ENCODE measurements at regions not wholly inside any gene's neighbourhood (a gene's known extent, or its start where the extent isn't known, plus 50 kb on each side); places are given as distances from the start of the nearest gene placed in this dataset.
A peak's percentile ranks its signal among the peaks of the same experiment; 100 is the strongest.
"Not testable (repeated sequence)": the region's sequence is repeated elsewhere in the genome, so short reads cannot be mapped to it uniquely, and the experiment has no call there.

GRCh38 chr3:13146643-13147143, 73.5 kb upstream of the IQSEC1 start:
- DNase-seq: no peak
- in situ Hi-C loops (cut with MboI; ENCODE audit: low pct_unique_long_range_greater_than_20kb, low sequenced_read_pairs): no loop called here

- no peak for DNase-seq
- in situ Hi-C loops (cut with MboI; ENCODE audit: low pct_unique_long_range_greater_than_20kb, low sequenced_read_pairs): no loop called here
Observed at GRCh38 chr3:13145826-13146642, 72.8 kb upstream of the IQSEC1 start.

- in situ Hi-C loops (cut with MboI; ENCODE audit: low pct_unique_long_range_greater_than_20kb, low sequenced_read_pairs): no loop called here
- DNase-seq: no peak
Observed at GRCh38 chr3:13145131-13145825, 72.0 kb upstream of the IQSEC1 start.

GRCh38 chr3:13144163-13145023, 71.2 kb upstream of the IQSEC1 start:
- in situ Hi-C loops (cut with MboI; ENCODE audit: low pct_unique_long_range_greater_than_20kb, low sequenced_read_pairs): no loop called here
- no peak for DNase-seq

GRCh38 chr3:13143381-13144004, 70.3 kb upstream of the IQSEC1 start:
- DNase-seq: no peak
- in situ Hi-C loops (cut with MboI; ENCODE audit: low pct_unique_long_range_greater_than_20kb, low sequenced_read_pairs): no loop called here

- no peak for DNase-seq
- in situ Hi-C loops (cut with MboI; ENCODE audit: low pct_unique_long_range_greater_than_20kb, low sequenced_read_pairs): no loop called here
Observed at GRCh38 chr3:13142552-13143380, 69.5 kb upstream of the IQSEC1 start.

- peak; percentile 29 for DNase-seq
- in situ Hi-C loops (cut with MboI; ENCODE audit: low pct_unique_long_range_greater_than_20kb, low sequenced_read_pairs): no loop called here
Observed at GRCh38 chr3:13141991-13142412, 68.8 kb upstream of the IQSEC1 start.

GRCh38 chr3:13141183-13141582, 68.0 kb upstream of the IQSEC1 start:
- in situ Hi-C loops (cut with MboI; ENCODE audit: low pct_unique_long_range_greater_than_20kb, low sequenced_read_pairs): no loop called here

GRCh38 chr3:13140596-13140995, 67.4 kb upstream of the IQSEC1 start:
- DNase-seq: no peak
- in situ Hi-C loops (cut with MboI; ENCODE audit: low pct_unique_long_range_greater_than_20kb, low sequenced_read_pairs): no loop called here

More at GRCh38 chr3:13141183-13141582, 68.0 kb upstream of the IQSEC1 start:
- no peak for DNase-seq

- in situ Hi-C loops (cut with MboI; ENCODE audit: low pct_unique_long_range_greater_than_20kb, low sequenced_read_pairs): no loop called here
Observed at GRCh38 chr3:13139471-13140065, 66.3 kb upstream of the IQSEC1 start.

GRCh38 chr3:13138833-13139145, 65.6 kb upstream of the IQSEC1 start:
- DNase-seq: no peak
- in situ Hi-C loops (cut with MboI; ENCODE audit: low pct_unique_long_range_greater_than_20kb, low sequenced_read_pairs): no loop called here

More at GRCh38 chr3:13139471-13140065, 66.3 kb upstream of the IQSEC1 start:
- DNase-seq: no peak

- in situ Hi-C loops (cut with MboI; ENCODE audit: low pct_unique_long_range_greater_than_20kb, low sequenced_read_pairs): no loop called here
- no peak for DNase-seq
Observed at GRCh38 chr3:13137941-13138832, 65.0 kb upstream of the IQSEC1 start.

GRCh38 chr3:13136848-13137247, 63.6 kb upstream of the IQSEC1 start:
- DNase-seq; in situ Hi-C loops (cut with MboI; ENCODE audit: low pct_unique_long_range_greater_than_20kb, low sequenced_read_pairs): not testable (repeated sequence)

- no peak for DNase-seq
- in situ Hi-C loops (cut with MboI; ENCODE audit: low pct_unique_long_range_greater_than_20kb, low sequenced_read_pairs): no loop called here
Observed at GRCh38 chr3:13136426-13136825, 63.2 kb upstream of the IQSEC1 start.

- no peak for DNase-seq
- in situ Hi-C loops (cut with MboI; ENCODE audit: low pct_unique_long_range_greater_than_20kb, low sequenced_read_pairs): no loop called here
Observed at GRCh38 chr3:13135811-13136321, 62.6 kb upstream of the IQSEC1 start.

GRCh38 chr3:13135251-13135810, 62.1 kb upstream of the IQSEC1 start:
- no peak for DNase-seq
- in situ Hi-C loops (cut with MboI; ENCODE audit: low pct_unique_long_range_greater_than_20kb, low sequenced_read_pairs): no loop called here

- in situ Hi-C loops (cut with MboI; ENCODE audit: low pct_unique_long_range_greater_than_20kb, low sequenced_read_pairs): no loop called here
- DNase-seq: no peak
Observed at GRCh38 chr3:13134879-13135206, 61.6 kb upstream of the IQSEC1 start.

Measured in KBM-7 (cell line).